GM08714 (cell line): ENCODE measurements at regions not wholly inside any gene's neighbourhood (a gene's known extent, or its start where the extent isn't known, plus 50 kb on each side); places are given as distances from the start of the nearest gene placed in this dataset.

Experiments
- H3K4me3 ChIP-seq: fragments of 200-500 bp; sonication (Bioruptor generic); 2 replicates; pipeline ENCODE4 v1.5.1; 2014; ENCODE audit warnings: mild to moderate bottlenecking, low read length, inconsistent platforms
- ZNF274 ChIP-seq: IDR thresholded peaks from 2 replicates; pipeline ENCODE4 v1.6.1; 2012; ENCODE audit warnings: mild to moderate bottlenecking, low read depth, low read length

DNA sequence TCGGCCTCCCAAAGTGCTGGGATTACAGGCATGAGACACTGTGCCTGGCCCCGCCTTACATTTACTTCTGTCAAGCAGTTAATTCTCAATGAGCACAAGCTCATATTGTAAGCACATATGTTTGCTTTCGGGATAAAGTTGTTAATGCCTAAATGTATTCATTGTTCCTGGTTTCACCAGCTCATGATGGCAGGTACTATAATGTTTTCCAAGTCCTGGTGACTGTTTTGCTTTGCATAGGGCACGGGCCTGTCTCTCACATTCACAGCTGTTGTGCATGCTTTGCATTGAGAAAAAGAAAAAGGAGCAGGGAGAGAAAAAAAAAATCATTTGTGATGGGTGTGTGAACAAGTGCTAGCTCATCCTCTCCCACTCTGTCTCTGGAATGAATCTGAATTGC, 661.2 kb upstream of the TENM3 start:
- H3K4me3 ChIP-seq: no peak overlapping the region
- TF ChIP-seq ZNF274: no peak

DNA sequence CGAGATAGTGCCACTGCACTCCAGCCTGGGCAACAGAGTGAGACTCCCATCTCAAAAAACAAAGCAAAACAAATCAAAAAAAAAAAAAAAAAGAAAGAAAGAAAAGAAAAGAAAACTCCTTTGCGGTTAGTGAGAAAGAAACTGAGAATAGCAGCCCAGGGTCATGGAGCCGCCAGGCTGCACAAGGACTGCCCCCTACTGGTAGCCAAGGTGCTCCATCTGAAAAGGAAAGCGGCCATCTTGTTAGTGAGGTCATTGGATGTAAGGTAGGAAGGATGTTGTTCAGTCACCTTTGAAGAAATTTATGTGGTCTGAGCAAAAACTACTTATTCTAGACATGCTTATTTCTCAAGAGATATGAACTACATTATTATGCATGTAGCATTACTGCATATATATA, 660.6 kb upstream of the TENM3 start:
- no peak for TF ChIP-seq ZNF274
- no peak overlapping the region for H3K4me3 ChIP-seq

DNA sequence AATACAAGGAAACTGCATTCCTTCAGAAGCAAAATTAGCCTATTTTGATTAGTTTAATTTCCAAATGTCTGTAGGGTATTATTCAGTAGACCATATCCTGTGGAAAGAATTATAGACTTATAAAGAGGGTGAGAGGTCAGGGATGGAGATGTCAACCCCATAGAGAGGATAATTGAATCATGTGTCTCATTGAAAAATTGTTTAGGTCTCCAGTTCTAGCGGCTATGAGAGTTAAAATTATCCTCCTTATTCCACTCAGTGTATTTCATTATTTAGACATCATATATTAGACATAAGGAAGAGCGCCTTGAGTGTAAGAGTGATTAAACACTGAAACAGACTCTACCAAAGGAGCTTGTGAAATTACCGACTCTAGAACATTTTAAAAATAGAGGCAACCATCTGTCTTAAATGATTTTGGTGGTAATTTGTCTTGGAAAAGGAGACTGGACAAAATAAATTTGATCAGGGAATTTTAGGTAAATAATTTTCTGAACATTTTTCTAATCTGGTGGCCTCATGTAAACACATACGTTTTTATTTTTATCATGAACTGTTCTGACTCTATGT, 654.4 kb upstream of the TENM3 start:
- no peak for TF ChIP-seq ZNF274
- H3K4me3 ChIP-seq: no peak overlapping the region

DNA sequence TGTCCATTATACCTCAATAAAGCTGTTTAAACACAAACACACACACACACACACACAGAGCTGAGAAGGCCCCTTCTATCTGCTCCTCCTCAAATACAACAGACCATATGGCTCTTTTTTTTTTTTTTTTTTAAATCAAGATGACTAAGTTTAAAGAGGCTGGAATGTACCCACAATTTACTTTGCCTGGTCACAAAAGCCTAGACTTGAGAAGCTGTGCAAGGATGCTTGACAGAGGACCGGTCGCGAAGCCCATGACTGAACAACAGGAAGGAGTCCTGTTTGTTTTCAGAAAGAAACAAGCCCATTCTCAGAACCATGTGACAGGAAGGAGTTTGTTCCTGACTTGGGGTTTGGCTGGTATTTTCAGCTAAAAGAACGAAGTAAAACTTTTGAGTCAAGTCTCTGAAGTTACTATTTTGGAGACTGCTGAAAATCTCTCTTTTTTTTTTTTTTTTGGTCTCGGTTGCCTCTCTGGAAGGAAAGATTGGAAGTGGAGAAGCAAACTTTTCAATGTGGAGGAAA, 650.9 kb upstream of the TENM3 start:
- no peak for TF ChIP-seq ZNF274
- no peak overlapping the region for H3K4me3 ChIP-seq

DNA sequence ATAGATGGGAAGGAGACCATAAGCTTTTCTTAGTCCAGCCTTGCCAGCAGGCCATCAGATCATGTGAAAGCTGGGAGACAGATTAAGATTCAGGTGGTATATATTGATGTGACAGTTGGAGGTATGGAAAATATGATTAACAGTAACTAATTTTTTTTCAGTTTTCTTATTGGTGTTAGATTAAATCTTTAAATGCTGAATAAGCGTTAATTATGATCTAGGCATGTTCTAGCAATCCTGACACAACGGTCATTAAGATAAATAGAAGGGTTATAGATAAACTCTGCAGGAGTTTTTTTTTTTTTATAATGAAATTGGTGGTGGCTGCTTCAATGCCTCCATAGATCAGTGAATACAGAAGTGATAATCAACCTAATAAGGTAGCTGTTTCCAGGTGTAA, 649.5 kb upstream of the TENM3 start:
- no peak for TF ChIP-seq ZNF274
- no peak overlapping the region for H3K4me3 ChIP-seq

DNA sequence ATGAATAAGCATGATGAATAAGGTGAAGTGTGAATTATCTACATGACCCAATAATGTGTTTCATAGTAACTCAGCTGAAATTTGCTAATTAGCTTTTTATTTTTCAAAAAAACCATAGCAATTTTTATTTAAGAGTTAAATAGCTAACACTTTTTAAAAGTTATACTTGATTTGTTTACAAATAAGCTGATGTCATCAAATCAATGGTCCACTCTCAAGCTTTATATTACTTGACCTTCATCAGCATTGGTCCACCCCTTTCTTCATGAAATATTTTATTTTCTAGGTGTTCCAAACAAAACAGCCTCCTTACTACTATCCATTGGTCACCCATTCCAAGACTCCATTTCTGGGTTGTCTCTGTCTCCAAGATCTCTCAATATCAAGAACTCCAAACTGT, 649.0 kb upstream of the TENM3 start:
- no peak overlapping the region for H3K4me3 ChIP-seq
- TF ChIP-seq ZNF274: no peak

DNA sequence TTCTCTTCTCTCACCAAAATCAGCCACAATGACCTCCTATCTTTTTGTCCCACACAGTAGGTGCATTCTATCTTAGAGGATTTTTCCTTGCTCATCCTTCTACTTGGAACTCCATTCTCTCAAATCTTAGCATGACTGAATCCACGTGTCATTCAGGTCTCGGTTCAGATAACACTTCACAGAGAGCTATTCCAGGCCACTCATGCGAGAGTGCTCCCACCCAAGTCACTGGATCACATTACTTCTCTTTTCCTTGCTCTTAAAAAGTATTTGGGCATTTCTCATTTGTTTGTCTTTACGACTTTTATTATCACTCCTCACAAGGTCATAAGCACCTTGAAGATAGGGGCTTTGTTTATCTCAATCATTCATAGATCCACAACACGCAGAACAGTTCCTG, 647.5 kb upstream of the TENM3 start:
- no peak overlapping the region for H3K4me3 ChIP-seq
- TF ChIP-seq ZNF274: no peak

DNA sequence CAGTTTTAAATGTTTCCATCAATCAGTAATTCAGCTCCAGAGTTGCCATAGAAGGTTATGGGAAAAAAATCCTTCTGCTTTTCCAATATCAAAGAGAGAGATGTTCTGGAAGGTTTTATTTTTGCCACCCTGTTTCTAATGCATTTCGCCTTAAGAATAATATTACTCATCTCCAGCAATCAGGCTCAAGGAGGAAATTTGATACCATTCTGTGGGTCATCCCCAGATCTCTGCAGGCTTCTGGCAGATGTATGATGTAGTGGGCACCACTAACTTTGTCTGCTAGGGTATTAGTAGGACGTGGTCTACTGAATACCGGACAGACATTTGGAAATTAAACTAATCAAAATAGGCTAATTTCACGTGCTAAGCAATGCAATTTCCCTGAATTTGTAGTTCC, 645.4 kb upstream of the TENM3 start:
- TF ChIP-seq ZNF274: no peak
- no peak overlapping the region for H3K4me3 ChIP-seq

DNA sequence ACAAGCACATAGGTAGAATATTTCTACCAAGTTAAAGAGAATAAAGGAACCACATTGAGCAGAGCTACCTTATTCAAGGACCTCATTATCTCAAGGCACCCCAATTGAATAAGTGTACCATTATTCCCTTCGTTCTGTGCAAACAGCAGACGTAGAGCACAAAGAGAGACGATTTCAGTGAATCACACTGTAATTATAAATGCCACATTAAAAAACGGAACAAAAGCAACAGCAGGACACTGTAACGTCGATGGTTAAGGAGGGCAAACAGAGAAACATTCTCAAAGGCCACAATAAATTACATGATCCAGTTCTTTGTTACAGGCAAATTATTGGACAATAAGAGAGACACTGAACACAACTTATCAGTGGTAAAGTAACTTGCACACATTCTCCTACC, 644.1 kb upstream of the TENM3 start:
- TF ChIP-seq ZNF274: no peak
- H3K4me3 ChIP-seq: no peak overlapping the region

DNA sequence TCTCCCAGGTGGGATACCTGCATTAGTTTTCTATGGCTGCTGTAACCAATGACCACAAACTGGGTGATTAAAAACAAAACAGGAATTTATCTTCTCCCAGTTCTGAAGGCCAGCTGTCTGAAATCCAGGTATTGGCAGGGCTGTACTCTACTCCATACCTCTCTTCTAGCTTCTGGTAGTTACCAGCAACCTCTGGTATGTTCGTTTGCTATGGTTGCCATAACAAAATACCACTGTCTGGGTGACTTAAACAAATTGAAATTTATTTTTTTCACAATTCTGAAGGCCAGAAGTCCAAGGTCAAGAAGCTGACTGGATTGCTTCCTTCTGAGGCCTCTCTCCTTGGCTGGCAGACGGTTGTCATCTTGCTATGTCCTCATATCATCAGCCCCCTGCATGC, 642.1 kb upstream of the TENM3 start:
- no peak for TF ChIP-seq ZNF274
- H3K4me3 ChIP-seq: no peak overlapping the region

DNA sequence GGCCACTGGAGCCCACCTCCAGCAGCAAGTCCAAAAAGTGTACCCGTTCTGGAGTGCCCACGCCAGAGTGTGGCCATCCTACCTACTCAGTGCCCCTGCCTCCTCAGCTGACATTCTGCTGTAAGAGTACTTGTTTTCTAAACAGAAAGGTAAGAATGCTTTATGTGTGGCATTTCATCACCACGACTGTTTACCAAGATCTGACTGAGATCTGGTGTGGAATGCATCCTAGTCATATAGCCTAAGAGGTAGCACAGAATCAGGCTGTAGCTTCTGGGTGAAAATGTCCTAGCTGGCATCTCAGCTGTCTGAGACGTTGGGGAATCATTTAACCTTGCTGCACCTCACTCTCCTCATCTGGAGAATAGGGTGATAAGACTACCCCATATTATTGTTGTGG, 638.7 kb upstream of the TENM3 start:
- H3K4me3 ChIP-seq: no peak overlapping the region
- no peak for TF ChIP-seq ZNF274

DNA sequence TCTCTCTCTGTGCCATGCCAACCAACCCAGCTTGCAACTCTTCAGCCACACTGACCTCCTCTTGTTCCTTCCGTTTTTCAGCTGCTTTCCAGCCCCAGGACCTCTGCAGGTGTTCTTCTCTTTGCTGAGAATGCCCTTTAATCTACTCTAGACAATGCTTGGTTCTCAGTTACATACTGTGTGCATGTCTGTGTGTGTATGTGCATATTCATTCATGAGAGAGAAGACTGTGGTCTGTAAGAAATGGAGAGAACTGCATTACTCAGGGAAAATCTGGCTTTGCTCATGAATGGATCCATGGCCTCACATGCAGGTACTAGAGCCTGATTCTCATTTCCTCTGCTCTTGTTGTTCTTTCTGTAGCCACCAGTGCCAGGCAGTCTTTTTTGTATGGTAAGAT, 636.9 kb upstream of the TENM3 start:
- no peak for TF ChIP-seq ZNF274

DNA sequence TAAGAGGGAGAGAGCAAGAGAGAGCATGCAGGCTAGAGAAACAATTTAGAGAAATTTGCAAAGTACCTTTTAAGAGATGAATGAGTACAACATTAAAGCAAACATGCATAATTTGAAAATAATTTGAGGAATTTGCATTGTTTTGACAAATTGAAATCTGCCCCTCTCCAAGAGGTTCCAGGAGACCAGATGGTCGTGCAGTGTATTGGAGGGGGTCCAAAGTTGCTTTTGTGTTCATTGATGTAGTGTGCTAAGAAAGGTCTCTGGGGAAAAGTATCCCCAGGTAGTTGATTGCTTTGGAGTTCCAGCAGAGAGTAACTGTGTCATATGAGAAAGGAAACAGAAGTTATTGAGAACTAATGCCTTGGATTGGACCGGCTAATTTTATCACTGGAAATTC, 635.0 kb upstream of the TENM3 start:
- H3K4me3 ChIP-seq: no peak overlapping the region
- no peak for TF ChIP-seq ZNF274

More for the DNA sequence above, 636.9 kb upstream of the TENM3 start:
- H3K4me3 ChIP-seq: no peak overlapping the region

DNA sequence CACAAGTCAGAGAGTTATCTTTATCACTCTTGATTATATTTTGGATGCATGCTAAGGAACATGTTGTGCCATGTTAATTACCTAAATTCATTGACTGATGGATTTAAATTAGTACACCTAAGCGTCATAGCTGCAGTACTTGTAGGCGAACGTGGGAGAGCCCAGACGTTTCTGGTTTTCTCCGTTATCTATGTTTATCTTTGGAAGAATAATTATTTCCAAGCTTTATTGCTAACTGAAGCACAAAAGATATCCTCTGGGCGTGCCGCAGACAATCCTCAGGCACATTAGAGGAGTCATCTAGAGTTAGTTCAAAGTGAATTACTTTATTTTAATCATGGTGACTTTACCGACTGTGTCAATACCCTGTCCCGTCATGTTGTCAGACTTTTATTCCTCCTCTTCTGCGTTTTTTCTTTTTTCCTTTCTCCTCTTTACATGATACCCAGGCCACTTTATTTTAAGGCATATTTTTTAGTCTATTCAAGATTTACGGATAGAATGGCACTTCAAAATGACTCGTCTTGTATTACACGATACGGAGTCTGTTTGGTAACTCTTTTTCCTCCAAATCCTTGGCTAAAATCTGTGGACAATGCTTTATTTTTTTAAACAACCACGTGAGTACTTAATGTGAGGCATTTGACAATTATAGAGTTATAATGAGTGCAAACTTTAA, 632.0 kb upstream of the TENM3 start:
- no peak for TF ChIP-seq ZNF274

DNA sequence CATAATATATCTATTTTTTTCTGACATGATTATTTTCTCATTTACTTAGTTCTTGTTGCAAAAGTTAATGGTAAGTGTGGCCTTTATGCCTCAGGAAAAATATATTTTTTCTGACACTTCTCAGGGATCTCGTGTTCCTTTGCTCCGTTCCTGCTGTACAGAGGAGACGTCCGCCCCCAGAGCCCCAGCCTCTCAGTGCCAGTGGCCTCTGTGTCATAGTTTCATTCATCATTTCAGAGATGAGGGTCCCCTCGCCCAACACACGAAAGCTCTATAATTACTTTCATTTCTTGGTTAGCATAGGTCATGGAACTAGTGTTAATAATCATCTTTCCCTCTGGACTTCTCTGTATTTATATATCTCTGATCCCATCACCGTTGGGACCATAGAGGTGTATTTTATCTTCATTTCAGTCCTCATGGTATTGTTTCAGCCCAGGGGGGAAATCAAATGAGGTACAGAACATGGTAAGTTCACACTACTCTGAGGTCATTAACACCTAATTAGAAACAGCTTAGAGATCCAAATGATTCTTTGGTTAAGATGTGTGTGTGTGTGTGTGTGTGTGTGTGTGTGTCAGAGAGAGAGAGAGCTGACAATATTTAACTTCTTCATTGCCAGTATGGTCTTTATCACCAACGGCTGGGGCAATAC, 631.1 kb upstream of the TENM3 start:
- no peak overlapping the region for H3K4me3 ChIP-seq
- TF ChIP-seq ZNF274: no peak

More for the DNA sequence above, 632.0 kb upstream of the TENM3 start:
- no peak overlapping the region for H3K4me3 ChIP-seq
